ENCODE measurements at regions not wholly inside any gene's neighbourhood (a gene's known extent, or its start where the extent isn't known, plus 50 kb on each side); places are given as distances from the start of the nearest gene placed in this dataset.
"Not testable (repeated sequence)": the region's sequence is repeated elsewhere in the genome, so short reads cannot be mapped to it uniquely, and the experiment has no call there.

DNA sequence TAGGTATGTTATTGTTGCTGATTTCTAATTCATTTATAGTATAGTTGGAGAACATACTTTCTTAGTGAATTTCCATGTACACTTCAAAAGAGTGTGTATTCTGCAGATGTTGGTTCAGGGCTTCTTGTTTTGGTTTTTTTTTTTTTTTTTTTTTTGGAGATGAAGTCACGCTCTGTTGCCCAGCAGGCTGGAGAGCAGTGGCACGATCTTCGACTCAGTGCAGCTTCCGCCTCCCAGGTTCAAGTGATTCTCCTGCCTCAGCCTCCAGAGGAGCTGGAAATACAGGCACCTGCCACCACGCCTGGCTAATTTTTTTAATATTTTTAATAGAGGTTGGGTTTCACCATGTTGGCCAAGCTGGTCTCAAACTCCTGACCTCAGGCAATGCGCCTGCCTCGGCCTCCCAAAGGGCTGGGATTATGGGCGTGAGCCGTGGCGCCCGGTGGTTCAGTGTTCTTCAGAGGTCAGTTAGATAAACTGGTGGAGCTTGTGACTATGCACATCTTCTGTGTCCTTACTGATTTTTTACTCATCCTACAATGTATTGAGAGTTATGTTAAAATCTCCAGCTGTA is 2171.2 kb upstream of the DEFB115 start:
- not testable (repeated sequence) for TF ChIP-seq POLR2A (IDR thresholded peaks at IDR 0.05; ENCODE audit: low read depth, low read length); YY1 (IDR thresholded peaks at IDR 0.05; ENCODE audit: low read depth, low read length); ZZZ3 (IDR thresholded peaks at IDR 0.05; ENCODE audit: control insufficient read depth, insufficient read length, low read depth)
- TF ChIP-seq, protein P1, sequence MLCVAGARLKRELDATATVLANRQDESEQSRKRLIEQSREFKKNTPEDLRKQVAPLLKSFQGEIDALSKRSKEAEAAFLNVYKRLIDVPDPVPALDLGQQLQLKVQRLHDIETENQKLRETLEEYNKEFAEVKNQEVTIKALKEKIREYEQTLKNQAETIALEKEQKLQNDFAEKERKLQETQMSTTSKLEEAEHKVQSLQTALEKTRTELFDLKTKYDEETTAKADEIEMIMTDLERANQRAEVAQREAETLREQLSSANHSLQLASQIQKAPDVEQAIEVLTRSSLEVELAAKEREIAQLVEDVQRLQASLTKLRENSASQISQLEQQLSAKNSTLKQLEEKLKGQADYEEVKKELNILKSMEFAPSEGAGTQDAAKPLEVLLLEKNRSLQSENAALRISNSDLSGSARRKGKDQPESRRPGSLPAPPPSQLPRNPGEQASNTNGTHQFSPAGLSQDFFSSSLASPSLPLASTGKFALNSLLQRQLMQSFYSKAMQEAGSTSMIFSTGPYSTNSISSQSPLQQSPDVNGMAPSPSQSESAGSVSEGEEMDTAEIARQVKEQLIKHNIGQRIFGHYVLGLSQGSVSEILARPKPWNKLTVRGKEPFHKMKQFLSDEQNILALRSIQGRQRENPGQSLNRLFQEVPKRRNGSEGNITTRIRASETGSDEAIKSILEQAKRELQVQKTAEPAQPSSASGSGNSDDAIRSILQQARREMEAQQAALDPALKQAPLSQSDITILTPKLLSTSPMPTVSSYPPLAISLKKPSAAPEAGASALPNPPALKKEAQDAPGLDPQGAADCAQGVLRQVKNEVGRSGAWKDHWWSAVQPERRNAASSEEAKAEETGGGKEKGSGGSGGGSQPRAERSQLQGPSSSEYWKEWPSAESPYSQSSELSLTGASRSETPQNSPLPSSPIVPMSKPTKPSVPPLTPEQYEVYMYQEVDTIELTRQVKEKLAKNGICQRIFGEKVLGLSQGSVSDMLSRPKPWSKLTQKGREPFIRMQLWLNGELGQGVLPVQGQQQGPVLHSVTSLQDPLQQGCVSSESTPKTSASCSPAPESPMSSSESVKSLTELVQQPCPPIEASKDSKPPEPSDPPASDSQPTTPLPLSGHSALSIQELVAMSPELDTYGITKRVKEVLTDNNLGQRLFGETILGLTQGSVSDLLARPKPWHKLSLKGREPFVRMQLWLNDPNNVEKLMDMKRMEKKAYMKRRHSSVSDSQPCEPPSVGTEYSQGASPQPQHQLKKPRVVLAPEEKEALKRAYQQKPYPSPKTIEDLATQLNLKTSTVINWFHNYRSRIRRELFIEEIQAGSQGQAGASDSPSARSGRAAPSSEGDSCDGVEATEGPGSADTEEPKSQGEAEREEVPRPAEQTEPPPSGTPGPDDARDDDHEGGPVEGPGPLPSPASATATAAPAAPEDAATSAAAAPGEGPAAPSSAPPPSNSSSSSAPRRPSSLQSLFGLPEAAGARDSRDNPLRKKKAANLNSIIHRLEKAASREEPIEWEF (IDR thresholded peaks at IDR 0.05; ENCODE audit: insufficient replicate concordance, low read depth, low read length) = not testable (repeated sequence)
- TF ChIP-seq, protein P2, sequence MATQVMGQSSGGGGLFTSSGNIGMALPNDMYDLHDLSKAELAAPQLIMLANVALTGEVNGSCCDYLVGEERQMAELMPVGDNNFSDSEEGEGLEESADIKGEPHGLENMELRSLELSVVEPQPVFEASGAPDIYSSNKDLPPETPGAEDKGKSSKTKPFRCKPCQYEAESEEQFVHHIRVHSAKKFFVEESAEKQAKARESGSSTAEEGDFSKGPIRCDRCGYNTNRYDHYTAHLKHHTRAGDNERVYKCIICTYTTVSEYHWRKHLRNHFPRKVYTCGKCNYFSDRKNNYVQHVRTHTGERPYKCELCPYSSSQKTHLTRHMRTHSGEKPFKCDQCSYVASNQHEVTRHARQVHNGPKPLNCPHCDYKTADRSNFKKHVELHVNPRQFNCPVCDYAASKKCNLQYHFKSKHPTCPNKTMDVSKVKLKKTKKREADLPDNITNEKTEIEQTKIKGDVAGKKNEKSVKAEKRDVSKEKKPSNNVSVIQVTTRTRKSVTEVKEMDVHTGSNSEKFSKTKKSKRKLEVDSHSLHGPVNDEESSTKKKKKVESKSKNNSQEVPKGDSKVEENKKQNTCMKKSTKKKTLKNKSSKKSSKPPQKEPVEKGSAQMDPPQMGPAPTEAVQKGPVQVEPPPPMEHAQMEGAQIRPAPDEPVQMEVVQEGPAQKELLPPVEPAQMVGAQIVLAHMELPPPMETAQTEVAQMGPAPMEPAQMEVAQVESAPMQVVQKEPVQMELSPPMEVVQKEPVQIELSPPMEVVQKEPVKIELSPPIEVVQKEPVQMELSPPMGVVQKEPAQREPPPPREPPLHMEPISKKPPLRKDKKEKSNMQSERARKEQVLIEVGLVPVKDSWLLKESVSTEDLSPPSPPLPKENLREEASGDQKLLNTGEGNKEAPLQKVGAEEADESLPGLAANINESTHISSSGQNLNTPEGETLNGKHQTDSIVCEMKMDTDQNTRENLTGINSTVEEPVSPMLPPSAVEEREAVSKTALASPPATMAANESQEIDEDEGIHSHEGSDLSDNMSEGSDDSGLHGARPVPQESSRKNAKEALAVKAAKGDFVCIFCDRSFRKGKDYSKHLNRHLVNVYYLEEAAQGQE (IDR thresholded peaks at IDR 0.05; ENCODE audit: low read depth, low read length) = not testable (repeated sequence)
